K562 (cell line): ENCODE measurements at regions not wholly inside any gene's neighbourhood (a gene's known extent, or its start where the extent isn't known, plus 50 kb on each side); places are given as distances from the start of the nearest gene placed in this dataset.

Experiments used
- ATAC-seq: fragments of 200-7000 bp; cut with Tn5 transposase; 3 replicates; pipeline ENCODE4 v1.9.1; 2020; ENCODE audit warnings: moderate library complexity
- BruUV-seq: library from RNA; stranded (reverse); fragments of 400-500 nt; replicated peaks from 2 replicates; lab custom pipeline; 2021; lab: Mats Ljungman, UMichigan
- CTCF ChIA-PET: fragments of 300-600 bp; formaldehyde crosslinking; extraction: SDS; loops from one replicate; lab custom pipeline; 2021; ENCODE audit warnings: low intra/inter-chr PET ratio; lab: Yijun Ruan, JAX
- POLR2A ChIA-PET: fragments of 300-600, 350-650 bp; sonication (Branson Sonifier 250); formaldehyde crosslinking; extraction: SDS; loops from one replicate; lab custom pipeline; 2021; ENCODE audit warnings: antibody characterized with exemption, inconsistent platforms; lab: Yijun Ruan, JAX
- DNase-seq, 4 experiments: peaks; one replicate each; pipeline versions ENCODE4 v3.0.0 to v3.0.0-alpha.2; 2011 to 2018; ENCODE audit warnings: low spot score in 3 of 4, mixed read lengths in 3 of 4; ENCODE audit errors: extremely low read depth in 1 of 4
- FAIRE-seq: peaks from 2 replicates; lab custom pipeline; 2011; peaks lifted over from hg19 to GRCh38; lab: Jason Lieb, UNC
- H2AFZ ChIP-seq: 2 replicates; pipeline ENCODE4 v1.6.0; 2011; ENCODE audit warnings: low read depth, low read length, control low read depth, inconsistent platforms
- H3K27ac ChIP-seq: fragments of 200-600 bp; 3 replicates; pipeline ENCODE4 v1.8.0; 2011; ENCODE audit warnings: low read depth, mild to moderate bottlenecking, control low read depth, inconsistent platforms, low read length, moderate library complexity, mixed read lengths; ENCODE audit errors: extremely low read depth
- H3K27me3 ChIP-seq, 2 experiments: fragments of 300-600 bp in 1 of 2; 2 replicates in 1 of 2; 3 replicates in 1 of 2; pipeline versions ENCODE4 v1.6.0 to v1.8.0; 2011; ENCODE audit warnings: inconsistent platforms in 2 of 2, low read length in 2 of 2, mild to moderate bottlenecking in 1 of 2, mixed read lengths in 1 of 2, moderate library complexity in 1 of 2; ENCODE audit not compliant: control insufficient read depth in 2 of 2, insufficient read depth in 2 of 2
- H3K36me3 ChIP-seq: fragments of 300-600 bp; 3 replicates; pipeline ENCODE4 v1.8.0; 2011; ENCODE audit warnings: mild to moderate bottlenecking, low read length, inconsistent platforms; ENCODE audit not compliant: control insufficient read depth, insufficient read depth
- H3K4me1 ChIP-seq, 2 experiments: fragments of 200-600 bp in 1 of 2; replicated peaks in 1 of 2; 2 replicates in 1 of 2; 3 replicates in 1 of 2; pipeline versions ENCODE4 v1.5.1 to v1.8.0; 2011; ENCODE audit warnings: inconsistent platforms in 2 of 2, low read length in 2 of 2, mild to moderate bottlenecking in 1 of 2, mixed read lengths in 1 of 2, moderate library complexity in 1 of 2; ENCODE audit not compliant: control insufficient read depth in 2 of 2, insufficient read depth in 2 of 2
- H3K4me2 ChIP-seq: 2 replicates; pipeline ENCODE4 v1.6.1; 2011; ENCODE audit warnings: low read length, control low read depth, inconsistent platforms, mixed read lengths; ENCODE audit not compliant: insufficient read depth
- H3K4me3 ChIP-seq: fragments of 200-600 bp; sonication (generic), shearing (Covaris generic); 2 replicates; pipeline ENCODE4 v1.5.1; 2016; ENCODE audit warnings: control low read depth, inconsistent platforms
- H3K79me2 ChIP-seq: fragments of 200-600 bp; 3 replicates; pipeline ENCODE4 v1.8.0; 2011; ENCODE audit warnings: low read length, inconsistent platforms; ENCODE audit not compliant: control insufficient read depth, insufficient read depth
- H3K9ac ChIP-seq, 2 experiments: 2 replicates each; pipeline versions ENCODE4 v1.6.0 to v1.6.1; 2011; ENCODE audit warnings: low read depth in 2 of 2, low read length in 2 of 2, control low read depth in 1 of 2, inconsistent platforms in 1 of 2, mild to moderate bottlenecking in 1 of 2, mixed read lengths in 1 of 2; ENCODE audit not compliant: insufficient read depth in 1 of 2
- H3K9me1 ChIP-seq: one replicate; pipeline ENCODE4 v1.6.0; 2011; ENCODE audit warnings: inconsistent platforms, mild to moderate bottlenecking, low read length, moderate library complexity; ENCODE audit not compliant: control insufficient read depth, insufficient read depth
- H3K9me3 ChIP-seq: replicated peaks from 2 replicates; pipeline ENCODE4 v1.5.1; 2011; ENCODE audit warnings: low read depth, low read length, inconsistent platforms; ENCODE audit not compliant: control insufficient read depth, insufficient read depth
- H4K20me1 ChIP-seq: replicated peaks from 2 replicates; pipeline ENCODE4 v1.6.1; 2011; ENCODE audit warnings: low read length, inconsistent platforms, mixed read lengths; ENCODE audit not compliant: control insufficient read depth, insufficient read depth
- ELK1 ChIP-seq: sonication (generic); formaldehyde crosslinking; IDR thresholded peaks from 2 replicates; pipeline ENCODE4 v1.8.1; 2022; ENCODE audit warnings: missing genetic modification reagents
- MTF1 ChIP-seq: fragments of 250-450 bp; sonication (Bioruptor Pico); IDR thresholded peaks from 2 replicates; pipeline ENCODE4 v1.9.0; 2021; ENCODE audit warnings: moderate library complexity, mild to moderate bottlenecking, inconsistent platforms, borderline replicate concordance
- PHF20 ChIP-seq: fragments of 450-650 bp; IDR thresholded peaks from 2 replicates; pipeline ENCODE4 v1.6.1; 2018; ENCODE audit not compliant: partially characterized antibody
- RBM17 ChIP-seq: fragments of 200-400 bp; formaldehyde crosslinking; IDR thresholded peaks from 2 replicates; pipeline ENCODE4 v1.6.1; 2017; ENCODE audit warnings: low read depth, mild to moderate bottlenecking, low read length, borderline replicate concordance
- RBM39 ChIP-seq: fragments of 200-400 bp; formaldehyde crosslinking; optimal IDR thresholded peaks from 2 replicates; pipeline ENCODE3; 2018; ENCODE audit warnings: low read depth, low read length
- ZBTB33 ChIP-seq: sonication (generic); formaldehyde crosslinking; IDR thresholded peaks from 2 replicates; pipeline ENCODE4 v1.8.1; 2023; ENCODE audit warnings: mild to moderate bottlenecking, missing genetic modification reagents
- ZBTB5 ChIP-seq: fragments of 450-650 bp; IDR thresholded peaks from 2 replicates; pipeline ENCODE4 v1.6.1; 2017; ENCODE audit warnings: antibody characterized with exemption
- WGBS: fragments of 100-300 bp; shearing (Covaris generic); methylation state at CpG from one replicate; pipeline ENCODE4 v1.1.6; 2016; ENCODE audit warnings: low coverage, mixed read lengths; ENCODE audit not compliant: insufficient coverage; ENCODE audit errors: missing lambda C conversion rate; 5-methylcytosine and 5-hydroxymethylcytosine counted together
- in situ Hi-C: fragments of 300-500 bp; cut with MboI; formaldehyde crosslinking; loops from 4 replicates; pipeline ENCODE4 v1.15.0; 2018; ENCODE audit warnings: inconsistent platforms, mixed read lengths
- intact Hi-C: fragments of 100-400 bp; cut with micrococcal nuclease; formaldehyde crosslinking; loops from 2 replicates; pipeline ENCODE4 v1.14.2; 2022

- no TSS peak for BruUV-seq
- Histone ChIP-seq H3K4me1 (no peaks in the 10 kb centered on the region), H3K9me3 (no peaks in the 10 kb centered on the region)
- CTCF ChIA-PET: no interaction called here
- TF ChIP-seq ELK1 (CRISPR knock-in tag) (no peak), RBM17 (no peak), MTF1 (no peak), ZBTB33 (no peak), PHF20 (no peak), ZBTB5 (no peak), RBM39 (no peak)
- TF ChIP-seq, all 486 proteins: peak for 0
- DNase-seq: no peak
- Histone ChIP-seq H3K9ac (no peak overlapping the region), H3K9me1 (no peaks in the 10 kb centered on the region), H3K36me3 (no peaks in the 10 kb centered on the region), H3K79me2 (no peaks in the 10 kb centered on the region), H3K4me2 (no peak overlapping the region), H3K27ac (no peak overlapping the region), H4K20me1 (no peaks in the 10 kb centered on the region), H3K27me3 (peaks cover 4 to 8% of the 10 kb centered on the region in 2 experiments; a peak in 4 of 5 replicates), H2AFZ (no peak overlapping the region), H3K4me3 (no peak overlapping the region)
- in situ Hi-C loops: no loop called here
- WGBS: 32% methylated on average over 2 of the region's 2 CpGs
- FAIRE-seq: no peak
- intact Hi-C loops: no loop called here
- POLR2A ChIA-PET: interaction anchor here (0.5 to 1.2 kb wide), 2 partner anchors 61 to 242 kb away, joined by 3 to 5 read pairs; no protein-coding TSS in a partner anchor
- no peak for ATAC-seq
Observed at GRCh38 chr4:138953961-138954371, 61.6 kb upstream of the NOCT start.
